H9 (cell line): ENCODE measurements at regions not wholly inside any gene's neighbourhood (a gene's known extent, or its start where the extent isn't known, plus 50 kb on each side); places are given as distances from the start of the nearest gene placed in this dataset.

Source experiments
- DNase-seq: peaks from one replicate; pipeline ENCODE4 v3.0.0-alpha.2; 2017
- H2AFZ ChIP-seq: one replicate; pipeline ENCODE4 v1.6.1; 2013; ENCODE audit warnings: mild to moderate bottlenecking, low read length, control low read depth, moderate library complexity
- H2AK5ac ChIP-seq: 2 replicates; pipeline ENCODE4 v1.6.1; 2013; ENCODE audit warnings: low read length, control low read depth, mixed read lengths; ENCODE audit not compliant: insufficient read length
- H2BK120ac ChIP-seq: one replicate; pipeline ENCODE4 v1.6.1; 2013; ENCODE audit warnings: low read depth, mild to moderate bottlenecking, low read length, control low read depth, inconsistent platforms; ENCODE audit not compliant: poor library complexity, severe bottlenecking
- H2BK12ac ChIP-seq: 2 replicates; pipeline ENCODE4 v1.6.1; 2013; ENCODE audit warnings: low read length, control low read depth, mixed read lengths, low read depth; ENCODE audit not compliant: insufficient read length
- H2BK15ac ChIP-seq: 2 replicates; pipeline ENCODE4 v1.6.1; 2013; ENCODE audit warnings: low read depth, low read length, control low read depth
- H2BK20ac ChIP-seq: one replicate; pipeline ENCODE4 v1.6.1; 2013; ENCODE audit warnings: low read depth, mild to moderate bottlenecking, low read length, control low read depth, inconsistent platforms; ENCODE audit not compliant: poor library complexity, severe bottlenecking
- H2BK5ac ChIP-seq: 2 replicates; pipeline ENCODE4 v1.6.1; 2013; ENCODE audit warnings: low read length, control low read depth, mixed read lengths; ENCODE audit not compliant: insufficient read length
- H3K14ac ChIP-seq: 2 replicates; pipeline ENCODE4 v1.6.1; 2013; ENCODE audit warnings: low read length, control low read depth; ENCODE audit not compliant: insufficient read depth
- H3K18ac ChIP-seq: 2 replicates; pipeline ENCODE4 v1.6.1; 2013; ENCODE audit warnings: low read depth, mild to moderate bottlenecking, mixed read lengths, low read length, control low read depth; ENCODE audit not compliant: insufficient read length
- H3K23ac ChIP-seq: 2 replicates; pipeline ENCODE4 v1.6.1; 2013; ENCODE audit warnings: low read length, control low read depth, mixed read lengths, low read depth; ENCODE audit not compliant: insufficient read length
- H3K23me2 ChIP-seq: 2 replicates; pipeline ENCODE4 v1.6.1; 2013; ENCODE audit warnings: low read depth, mild to moderate bottlenecking, mixed read lengths, low read length, control low read depth; ENCODE audit not compliant: insufficient read length, poor library complexity, severe bottlenecking
- H3K27ac ChIP-seq: 2 replicates; pipeline ENCODE4 v1.5.1; 2013; ENCODE audit warnings: low read length, control low read depth, mixed read lengths, low read depth; ENCODE audit not compliant: insufficient read length
- H3K27me3 ChIP-seq: 2 replicates; pipeline ENCODE4 v1.6.1; 2013; ENCODE audit warnings: low read length, control low read depth, inconsistent platforms; ENCODE audit not compliant: insufficient read depth
- H3K4ac ChIP-seq: 2 replicates; pipeline ENCODE4 v1.6.1; 2013; ENCODE audit warnings: low read depth, mild to moderate bottlenecking, control low read depth, inconsistent platforms, low read length, moderate library complexity
- H3K4me1 ChIP-seq: 2 replicates; pipeline ENCODE4 v1.6.1; 2013; ENCODE audit warnings: low read length, control low read depth, inconsistent platforms; ENCODE audit not compliant: insufficient read depth
- H3K4me2 ChIP-seq: 2 replicates; pipeline ENCODE4 v1.6.1; 2013; ENCODE audit warnings: low read length, control low read depth, mixed read lengths; ENCODE audit not compliant: insufficient read length, insufficient read depth
- H3K56ac ChIP-seq: 2 replicates; pipeline ENCODE4 v1.6.1; 2013; ENCODE audit warnings: low read depth, mild to moderate bottlenecking, mixed read lengths, low read length, control low read depth; ENCODE audit not compliant: insufficient read length
- H3K79me1 ChIP-seq: 2 replicates; pipeline ENCODE4 v1.6.1; 2013; ENCODE audit warnings: low read depth, mild to moderate bottlenecking, moderate library complexity, low read length, control low read depth, inconsistent platforms; ENCODE audit not compliant: insufficient read depth, poor library complexity, severe bottlenecking
- H3K79me2 ChIP-seq: 2 replicates; pipeline ENCODE4 v1.6.1; 2013; ENCODE audit warnings: low read length, control low read depth, inconsistent platforms; ENCODE audit not compliant: insufficient read depth
- H3K9ac ChIP-seq: 2 replicates; pipeline ENCODE4 v1.6.1; 2013; ENCODE audit warnings: low read length, control low read depth, mixed read lengths; ENCODE audit not compliant: insufficient read length; ENCODE audit errors: extremely low read depth
- H3K9me3 ChIP-seq: one replicate; pipeline ENCODE4 v1.6.1; 2013; ENCODE audit warnings: low read depth, low read length, inconsistent platforms; ENCODE audit not compliant: control insufficient read depth
- H3T11ph ChIP-seq: one replicate; pipeline ENCODE4 v1.6.1; 2013; ENCODE audit warnings: mild to moderate bottlenecking, low read length, control low read depth, inconsistent platforms
- H4K20me1 ChIP-seq: one replicate; pipeline ENCODE4 v1.6.1; 2013; ENCODE audit not compliant: control insufficient read depth, insufficient read length, insufficient read depth
- H4K5ac ChIP-seq: 2 replicates; pipeline ENCODE4 v1.6.1; 2013; ENCODE audit warnings: low read depth, mild to moderate bottlenecking, mixed read lengths, low read length, control low read depth; ENCODE audit not compliant: insufficient read length
- H4K8ac ChIP-seq: replicated peaks from 2 replicates; pipeline ENCODE4 v1.6.1; 2013; ENCODE audit warnings: low read length, control low read depth, mixed read lengths, low read depth; ENCODE audit not compliant: insufficient read length
- H4K91ac ChIP-seq: 2 replicates; pipeline ENCODE4 v1.6.1; 2013; ENCODE audit warnings: low read depth, mild to moderate bottlenecking, moderate library complexity, mixed read lengths, low read length, control low read depth; ENCODE audit not compliant: insufficient read length
- H3K27ac Mint-ChIP-seq, 3 experiments: 2 replicates in 2 of 3; 3 replicates in 1 of 3; pipeline ENCODE4 v1.8.0; 2020 to 2021; ENCODE audit warnings: mixed read lengths in 3 of 3, mild to moderate bottlenecking in 1 of 3, moderate library complexity in 1 of 3
- H3K27me3 Mint-ChIP-seq: 2 replicates; pipeline ENCODE4 v1.8.0; 2021; ENCODE audit warnings: low read depth, mild to moderate bottlenecking, moderate library complexity, mixed read lengths
- H3K36me3 Mint-ChIP-seq, 3 experiments: 2 replicates in 2 of 3; 3 replicates in 1 of 3; pipeline ENCODE4 v1.8.0; 2020 to 2021; ENCODE audit warnings: low read depth in 3 of 3, mixed read lengths in 3 of 3; ENCODE audit not compliant: insufficient read depth in 1 of 3
- H3K4me1 Mint-ChIP-seq, 2 experiments: 2 replicates each; pipeline ENCODE4 v1.8.0; 2020; ENCODE audit warnings: mixed read lengths in 2 of 2
- H3K4me3 Mint-ChIP-seq, 2 experiments: 2 replicates in 1 of 2; 3 replicates in 1 of 2; pipeline ENCODE4 v1.8.0; 2020 to 2021; ENCODE audit warnings: mild to moderate bottlenecking in 2 of 2, mixed read lengths in 2 of 2, moderate library complexity in 1 of 2
- H3K9me3 Mint-ChIP-seq, 2 experiments: 2 replicates in 1 of 2; 3 replicates in 1 of 2; pipeline ENCODE4 v1.8.0; 2020; ENCODE audit warnings: mild to moderate bottlenecking in 2 of 2, mixed read lengths in 2 of 2, moderate library complexity in 1 of 2
- CTCF ChIP-seq: fragments of 200-600 bp; sonication (generic); conservative IDR thresholded peaks from 3 replicates; pipeline ENCODE4 v1.8.0; 2021; ENCODE audit warnings: antibody characterized with exemption, mild to moderate bottlenecking
- WGBS: extraction: QIAGEN DNeasy Blood & Tissue Kit; methylation state at CpG from one replicate; pipeline ENCODE4 v1.1.7; 2013; ENCODE audit warnings: missing lambda C conversion rate, low lambda C conversion rate, mixed read lengths; ENCODE audit not compliant: insufficient read length; ENCODE audit errors: extremely low coverage; 5-methylcytosine and 5-hydroxymethylcytosine counted together

- no peak overlapping the region for H2BK20ac ChIP-seq
- H3K4me2 ChIP-seq, result no peak overlapping the region
- no peak overlapping the region for H2AK5ac ChIP-seq
- H4K5ac ChIP-seq, result no peak overlapping the region
- H3K9ac ChIP-seq, result no peak overlapping the region
- no peak overlapping the region for H3K23ac ChIP-seq
- no peak overlapping the region for H3K56ac ChIP-seq
- Mint-ChIP-seq H3K27me3 (peaks cover 8% of the 10 kb centered on the region), H3K9me3 (no peaks in the 10 kb centered on the region), H3K4me1 (no peaks in the 10 kb centered on the region), H3K36me3 (no peaks in the 10 kb centered on the region), H3K4me3 (no peak overlapping the region), H3K27ac (no peak overlapping the region)
- no peak overlapping the region for H3K18ac ChIP-seq
- WGBS, result no CpG with 5 or more reads among the region's 1 CpG
- H3K4me1 ChIP-seq, result no peaks in the 10 kb centered on the region
- H3K27me3 ChIP-seq, result no peaks in the 10 kb centered on the region
- H4K91ac ChIP-seq, result no peak overlapping the region
- no peak overlapping the region for H3T11ph ChIP-seq
- H3K23me2 ChIP-seq, result no peaks in the 10 kb centered on the region
- H2BK5ac ChIP-seq, result no peak overlapping the region
- TF ChIP-seq CTCF, result no peak
- no peaks in the 10 kb centered on the region for H3K79me2 ChIP-seq
- H3K14ac ChIP-seq, result no peak overlapping the region
- H4K20me1 ChIP-seq, result no peaks in the 10 kb centered on the region
- no peak overlapping the region for H2BK15ac ChIP-seq
- no peak overlapping the region for H3K4ac ChIP-seq
- H4K8ac ChIP-seq, result no peak overlapping the region
- H3K27ac ChIP-seq, result no peak overlapping the region
- no peaks in the 10 kb centered on the region for H3K9me3 ChIP-seq
- H2BK120ac ChIP-seq, result no peak overlapping the region
- H3K79me1 ChIP-seq, result no peaks in the 10 kb centered on the region
- DNase-seq, result no peak
- no peak overlapping the region for H2BK12ac ChIP-seq
- H2AFZ ChIP-seq, result no peak overlapping the region
Observed at GRCh38 chr18:45378308-45378707, 237.0 kb upstream of the SLC14A2 start.
